SK-N-SH treated with all-trans-retinoic acid at 6 μM for 48 hours (cell line): ENCODE measurements at regions not wholly inside any gene's neighbourhood (a gene's known extent, or its start where the extent isn't known, plus 50 kb on each side); places are given as distances from the start of the nearest gene placed in this dataset.

Experiments
- ATAC-seq: fragments of 200-7000 bp; cut with Tn5 transposase; 3 replicates; pipeline ENCODE4 v1.9.1; 2020; ENCODE audit warnings: mild to moderate bottlenecking, moderate library complexity
- BACH2 ChIP-seq: fragments of 250-450 bp; sonication (Bioruptor Pico); IDR thresholded peaks from 2 replicates; pipeline ENCODE4 v1.9.0; 2021; ENCODE audit warnings: mild to moderate bottlenecking, borderline replicate concordance
- ESRRG ChIP-seq: fragments of 250-450 bp; sonication (Bioruptor Pico); IDR thresholded peaks from 2 replicates; pipeline ENCODE4 v1.6.1; 2021; ENCODE audit warnings: mild to moderate bottlenecking
- ISL1 ChIP-seq: fragments of 250-450 bp; sonication (Bioruptor Pico); IDR thresholded peaks from 2 replicates; pipeline ENCODE4 v2.1.2; 2022; ENCODE audit warnings: mild to moderate bottlenecking, moderate library complexity
- PPARA ChIP-seq: fragments of 250-450 bp; sonication (Bioruptor Pico); IDR thresholded peaks from 2 replicates; pipeline ENCODE4 v1.5.0; 2020; ENCODE audit warnings: mild to moderate bottlenecking, borderline replicate concordance
- SNAI2 ChIP-seq: fragments of 250-450 bp; sonication (Bioruptor Pico); IDR thresholded peaks from 2 replicates; pipeline ENCODE4 v1.5.0; 2020; ENCODE audit warnings: mild to moderate bottlenecking, moderate library complexity
- TCF4 ChIP-seq: fragments of 250-450 bp; sonication (Bioruptor Pico); IDR thresholded peaks from 2 replicates; pipeline ENCODE4 v1.8.0; 2021; ENCODE audit warnings: mild to moderate bottlenecking, moderate library complexity, borderline replicate concordance
- ZC3H10 ChIP-seq: fragments of 250-450 bp; sonication (Bioruptor Pico); IDR thresholded peaks from 2 replicates; pipeline ENCODE4 v1.5.1; 2021; ENCODE audit warnings: mild to moderate bottlenecking, moderate library complexity
- ZFP3 ChIP-seq: fragments of 250-450 bp; sonication (Bioruptor Pico); IDR thresholded peaks from 2 replicates; pipeline ENCODE4 v1.5.0; 2020; ENCODE audit warnings: mild to moderate bottlenecking, moderate library complexity
- ZFP30 ChIP-seq: fragments of 450-650 bp; formaldehyde crosslinking; IDR thresholded peaks from 2 replicates; pipeline ENCODE4 v1.5.0; 2022; ENCODE audit warnings: mild to moderate bottlenecking, moderate library complexity
- TF ChIP-seq, protein P1 (sequence below): fragments of 250-450 bp; sonication (Bioruptor Pico); IDR thresholded peaks from 2 replicates; pipeline ENCODE4 v1.8.0; 2021; ENCODE audit warnings: low read depth, mild to moderate bottlenecking, moderate library complexity, borderline replicate concordance
- TF ChIP-seq, protein P2 (sequence below): fragments of 250-450 bp; sonication (Bioruptor Pico); IDR thresholded peaks from 2 replicates; pipeline ENCODE4 v1.5.1; 2021; ENCODE audit warnings: mild to moderate bottlenecking, moderate library complexity
- TF ChIP-seq, protein P3 (sequence below): fragments of 250-450 bp; sonication (Bioruptor Pico); IDR thresholded peaks from 2 replicates; pipeline ENCODE4 v1.5.1; 2020; ENCODE audit warnings: low read depth, mild to moderate bottlenecking, moderate library complexity
- TF ChIP-seq, protein P4 (sequence below): fragments of 250-450 bp; sonication (Bioruptor Pico); IDR thresholded peaks from 2 replicates; pipeline ENCODE4 v1.5.0; 2020; ENCODE audit warnings: mild to moderate bottlenecking, moderate library complexity

DNA sequence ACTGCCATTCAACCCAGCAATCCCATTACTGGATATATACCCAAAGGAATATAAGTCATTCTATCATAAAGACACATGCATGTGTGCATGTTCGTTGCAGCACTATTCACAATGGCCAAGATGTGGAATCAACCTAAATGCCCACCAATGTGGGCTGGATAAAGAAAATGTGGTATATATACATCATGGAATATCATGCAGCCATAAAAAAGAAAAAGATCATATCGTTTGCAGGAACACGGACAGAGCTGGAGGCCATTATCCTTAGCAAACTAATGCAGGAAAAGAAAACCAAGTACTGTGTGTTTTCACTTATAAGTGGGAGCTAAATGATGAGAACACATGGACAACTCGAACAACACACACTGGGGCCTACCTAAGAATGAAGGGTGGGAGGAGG is 123.7 kb downstream of the CDC7 start:
- no peak for ATAC-seq
- TF ChIP-seq ISL1 (no peak), TCF4 (CRISPR knock-in tag) (no peak), ESRRG (CRISPR knock-in tag) (no peak), PPARA (no peak), ZFP3 (CRISPR knock-in tag) (no peak), ZC3H10 (CRISPR knock-in tag) (no peak), BACH2 (CRISPR knock-in tag) (no peak), SNAI2 (no peak), ZFP30 (CRISPR knock-in tag) (no peak)
- TF ChIP-seq, protein P1, sequence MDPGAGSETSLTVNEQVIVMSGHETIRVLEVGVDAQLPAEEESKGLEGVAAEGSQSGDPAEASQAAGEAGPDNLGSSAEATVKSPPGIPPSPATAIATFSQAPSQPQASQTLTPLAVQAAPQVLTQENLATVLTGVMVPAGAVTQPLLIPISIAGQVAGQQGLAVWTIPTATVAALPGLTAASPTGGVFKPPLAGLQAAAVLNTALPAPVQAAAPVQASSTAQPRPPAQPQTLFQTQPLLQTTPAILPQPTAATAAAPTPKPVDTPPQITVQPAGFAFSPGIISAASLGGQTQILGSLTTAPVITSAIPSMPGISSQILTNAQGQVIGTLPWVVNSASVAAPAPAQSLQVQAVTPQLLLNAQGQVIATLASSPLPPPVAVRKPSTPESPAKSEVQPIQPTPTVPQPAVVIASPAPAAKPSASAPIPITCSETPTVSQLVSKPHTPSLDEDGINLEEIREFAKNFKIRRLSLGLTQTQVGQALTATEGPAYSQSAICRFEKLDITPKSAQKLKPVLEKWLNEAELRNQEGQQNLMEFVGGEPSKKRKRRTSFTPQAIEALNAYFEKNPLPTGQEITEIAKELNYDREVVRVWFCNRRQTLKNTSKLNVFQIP (CRISPR knock-in tag) = no peak
- TF ChIP-seq, protein P2, sequence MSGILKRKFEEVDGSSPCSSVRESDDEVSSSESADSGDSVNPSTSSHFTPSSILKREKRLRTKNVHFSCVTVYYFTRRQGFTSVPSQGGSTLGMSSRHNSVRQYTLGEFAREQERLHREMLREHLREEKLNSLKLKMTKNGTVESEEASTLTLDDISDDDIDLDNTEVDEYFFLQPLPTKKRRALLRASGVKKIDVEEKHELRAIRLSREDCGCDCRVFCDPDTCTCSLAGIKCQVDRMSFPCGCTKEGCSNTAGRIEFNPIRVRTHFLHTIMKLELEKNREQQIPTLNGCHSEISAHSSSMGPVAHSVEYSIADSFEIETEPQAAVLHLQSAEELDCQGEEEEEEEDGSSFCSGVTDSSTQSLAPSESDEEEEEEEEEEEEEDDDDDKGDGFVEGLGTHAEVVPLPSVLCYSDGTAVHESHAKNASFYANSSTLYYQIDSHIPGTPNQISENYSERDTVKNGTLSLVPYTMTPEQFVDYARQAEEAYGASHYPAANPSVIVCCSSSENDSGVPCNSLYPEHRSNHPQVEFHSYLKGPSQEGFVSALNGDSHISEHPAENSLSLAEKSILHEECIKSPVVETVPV = no peak
- TF ChIP-seq, protein P3, sequence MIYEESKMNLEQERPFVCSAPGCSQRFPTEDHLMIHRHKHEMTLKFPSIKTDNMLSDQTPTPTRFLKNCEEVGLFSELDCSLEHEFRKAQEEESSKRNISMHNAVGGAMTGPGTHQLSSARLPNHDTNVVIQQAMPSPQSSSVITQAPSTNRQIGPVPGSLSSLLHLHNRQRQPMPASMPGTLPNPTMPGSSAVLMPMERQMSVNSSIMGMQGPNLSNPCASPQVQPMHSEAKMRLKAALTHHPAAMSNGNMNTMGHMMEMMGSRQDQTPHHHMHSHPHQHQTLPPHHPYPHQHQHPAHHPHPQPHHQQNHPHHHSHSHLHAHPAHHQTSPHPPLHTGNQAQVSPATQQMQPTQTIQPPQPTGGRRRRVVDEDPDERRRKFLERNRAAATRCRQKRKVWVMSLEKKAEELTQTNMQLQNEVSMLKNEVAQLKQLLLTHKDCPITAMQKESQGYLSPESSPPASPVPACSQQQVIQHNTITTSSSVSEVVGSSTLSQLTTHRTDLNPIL (CRISPR knock-in tag) = no peak
- TF ChIP-seq, protein P4, sequence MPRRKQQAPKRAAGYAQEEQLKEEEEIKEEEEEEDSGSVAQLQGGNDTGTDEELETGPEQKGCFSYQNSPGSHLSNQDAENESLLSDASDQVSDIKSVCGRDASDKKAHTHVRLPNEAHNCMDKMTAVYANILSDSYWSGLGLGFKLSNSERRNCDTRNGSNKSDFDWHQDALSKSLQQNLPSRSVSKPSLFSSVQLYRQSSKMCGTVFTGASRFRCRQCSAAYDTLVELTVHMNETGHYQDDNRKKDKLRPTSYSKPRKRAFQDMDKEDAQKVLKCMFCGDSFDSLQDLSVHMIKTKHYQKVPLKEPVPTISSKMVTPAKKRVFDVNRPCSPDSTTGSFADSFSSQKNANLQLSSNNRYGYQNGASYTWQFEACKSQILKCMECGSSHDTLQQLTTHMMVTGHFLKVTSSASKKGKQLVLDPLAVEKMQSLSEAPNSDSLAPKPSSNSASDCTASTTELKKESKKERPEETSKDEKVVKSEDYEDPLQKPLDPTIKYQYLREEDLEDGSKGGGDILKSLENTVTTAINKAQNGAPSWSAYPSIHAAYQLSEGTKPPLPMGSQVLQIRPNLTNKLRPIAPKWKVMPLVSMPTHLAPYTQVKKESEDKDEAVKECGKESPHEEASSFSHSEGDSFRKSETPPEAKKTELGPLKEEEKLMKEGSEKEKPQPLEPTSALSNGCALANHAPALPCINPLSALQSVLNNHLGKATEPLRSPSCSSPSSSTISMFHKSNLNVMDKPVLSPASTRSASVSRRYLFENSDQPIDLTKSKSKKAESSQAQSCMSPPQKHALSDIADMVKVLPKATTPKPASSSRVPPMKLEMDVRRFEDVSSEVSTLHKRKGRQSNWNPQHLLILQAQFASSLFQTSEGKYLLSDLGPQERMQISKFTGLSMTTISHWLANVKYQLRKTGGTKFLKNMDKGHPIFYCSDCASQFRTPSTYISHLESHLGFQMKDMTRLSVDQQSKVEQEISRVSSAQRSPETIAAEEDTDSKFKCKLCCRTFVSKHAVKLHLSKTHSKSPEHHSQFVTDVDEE = no peak
- TF ChIP-seq, all 23 proteins: peak for 0
